ENCODE measurements at regions not wholly inside any gene's neighbourhood (a gene's known extent, or its start where the extent isn't known, plus 50 kb on each side); places are given as distances from the start of the nearest gene placed in this dataset.

GRCh38 chr15:45855210-45855906 is 220.5 kb downstream of the SQOR start:
- Histone ChIP-seq H2BK15ac (ENCODE audit: low read depth, low read length) (no peak overlapping the region), H3K18ac (ENCODE audit: insufficient read length, low read depth, low read length) (no peak overlapping the region), H2BK12ac (ENCODE audit: insufficient read length, low read depth, low read length) (no peak overlapping the region), H3K4ac (ENCODE audit: low read depth, low read length) (no peak overlapping the region), H3T11ph (ENCODE audit: low read length) (no peak overlapping the region), H3K56ac (ENCODE audit: insufficient read length, low read depth, low read length) (no peak overlapping the region), H3K4me1 (ENCODE audit: insufficient read depth, low read length) (no peaks in the 10 kb centered on the region), H3K79me1 (ENCODE audit: insufficient read depth, low read depth, low read length, poor library complexity, severe bottlenecking) (no peaks in the 10 kb centered on the region), H3K4me2 (ENCODE audit: insufficient read depth, insufficient read length, low read length) (no peak overlapping the region), H2BK5ac (ENCODE audit: insufficient read length, low read length) (no peak overlapping the region), H3K27ac (ENCODE audit: insufficient read length, low read depth, low read length) (no peak overlapping the region), H4K8ac (replicated peaks; ENCODE audit: insufficient read length, low read depth, low read length) (no peak overlapping the region), H3K9me3 (ENCODE audit: control insufficient read depth, low read depth, low read length) (peaks cover 7% of the 10 kb centered on the region), H3K14ac (ENCODE audit: insufficient read depth, low read length) (no peak overlapping the region), H3K27me3 (ENCODE audit: insufficient read depth, low read length) (no peaks in the 10 kb centered on the region), H2AFZ (ENCODE audit: low read length) (no peak overlapping the region), H2AK5ac (ENCODE audit: insufficient read length, low read length) (no peak overlapping the region), H3K23me2 (ENCODE audit: insufficient read length, low read depth, low read length, poor library complexity, severe bottlenecking) (no peaks in the 10 kb centered on the region), H2BK120ac (ENCODE audit: low read depth, low read length, poor library complexity, severe bottlenecking) (no peak overlapping the region), H4K20me1 (ENCODE audit: control insufficient read depth, insufficient read depth, insufficient read length) (no peaks in the 10 kb centered on the region), H2BK20ac (ENCODE audit: low read depth, low read length, poor library complexity, severe bottlenecking) (no peak overlapping the region), H4K91ac (ENCODE audit: insufficient read length, low read depth, low read length) (no peak overlapping the region), H3K9ac (ENCODE audit: extremely low read depth, insufficient read length, low read length) (no peak overlapping the region), H3K23ac (ENCODE audit: insufficient read length, low read depth, low read length) (no peak overlapping the region), H3K79me2 (ENCODE audit: insufficient read depth, low read length) (no peaks in the 10 kb centered on the region), H4K5ac (ENCODE audit: insufficient read length, low read depth, low read length) (no peak overlapping the region)
- Mint-ChIP-seq H3K27ac (no peak overlapping the region), H3K27me3 (ENCODE audit: low read depth) (no peaks in the 10 kb centered on the region; the same call in 1 of the 2 replicates), H3K4me1 (no peaks in the 10 kb centered on the region), H3K4me3 (no peak overlapping the region), H3K36me3 (ENCODE audit: insufficient read depth in 1 of 3, low read depth in 3 of 3) (peaks cover 3 to 5% (median 3%) of the 10 kb centered on the region in 3 experiments; a peak in 6 of 7 replicates), H3K9me3 (peaks cover 8 to 24% of the 10 kb centered on the region in 2 experiments)
- TF ChIP-seq, protein P1, sequence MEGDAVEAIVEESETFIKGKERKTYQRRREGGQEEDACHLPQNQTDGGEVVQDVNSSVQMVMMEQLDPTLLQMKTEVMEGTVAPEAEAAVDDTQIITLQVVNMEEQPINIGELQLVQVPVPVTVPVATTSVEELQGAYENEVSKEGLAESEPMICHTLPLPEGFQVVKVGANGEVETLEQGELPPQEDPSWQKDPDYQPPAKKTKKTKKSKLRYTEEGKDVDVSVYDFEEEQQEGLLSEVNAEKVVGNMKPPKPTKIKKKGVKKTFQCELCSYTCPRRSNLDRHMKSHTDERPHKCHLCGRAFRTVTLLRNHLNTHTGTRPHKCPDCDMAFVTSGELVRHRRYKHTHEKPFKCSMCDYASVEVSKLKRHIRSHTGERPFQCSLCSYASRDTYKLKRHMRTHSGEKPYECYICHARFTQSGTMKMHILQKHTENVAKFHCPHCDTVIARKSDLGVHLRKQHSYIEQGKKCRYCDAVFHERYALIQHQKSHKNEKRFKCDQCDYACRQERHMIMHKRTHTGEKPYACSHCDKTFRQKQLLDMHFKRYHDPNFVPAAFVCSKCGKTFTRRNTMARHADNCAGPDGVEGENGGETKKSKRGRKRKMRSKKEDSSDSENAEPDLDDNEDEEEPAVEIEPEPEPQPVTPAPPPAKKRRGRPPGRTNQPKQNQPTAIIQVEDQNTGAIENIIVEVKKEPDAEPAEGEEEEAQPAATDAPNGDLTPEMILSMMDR (conservative IDR thresholded peaks at IDR 0.05) = no peak
- WGBS (ENCODE audit: extremely low coverage, insufficient read length, low lambda C conversion rate) = no CpG with 5 or more reads among the region's 4 CpGs
- no peak for DNase-seq

All from H9 (cell line).